ENCODE measurements at regions not wholly inside any gene's neighbourhood (a gene's known extent, or its start where the extent isn't known, plus 50 kb on each side); places are given as distances from the start of the nearest gene placed in this dataset.

DNA sequence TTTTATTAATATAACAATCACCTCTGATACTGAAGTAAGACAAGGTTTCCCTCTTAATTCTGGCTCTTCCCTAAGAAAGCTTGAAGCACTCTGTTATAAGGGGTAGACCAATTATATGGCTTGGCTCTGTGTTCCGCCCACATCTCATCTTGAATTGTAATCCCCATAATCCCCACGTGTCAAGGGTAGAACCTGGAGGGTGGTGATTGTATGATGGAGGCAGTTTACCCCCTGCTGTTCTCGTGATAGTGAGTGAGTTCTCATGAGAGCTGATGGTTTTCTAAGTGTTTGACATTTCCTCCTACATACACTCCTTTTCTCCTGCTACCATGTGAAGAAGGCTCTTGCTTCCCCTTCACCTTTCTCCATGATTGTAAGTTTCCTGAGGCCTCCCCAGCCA is 363.8 kb upstream of the PCDH20 start:
- no peak overlapping the region for H3K4me3 ChIP-seq (ENCODE audit: low read depth, low read length)
- TF ChIP-seq CTCF (IDR thresholded peaks at IDR 0.05; ENCODE audit: borderline replicate concordance, insufficient read depth, low read depth, low read length) = no peak

GRCh38 chr13:61778531-61778930 is 362.9 kb upstream of the PCDH20 start:
- no peak overlapping the region for H3K4me3 ChIP-seq (ENCODE audit: low read depth, low read length)
- no peak for TF ChIP-seq CTCF (IDR thresholded peaks at IDR 0.05; ENCODE audit: borderline replicate concordance, insufficient read depth, low read depth, low read length)

DNA sequence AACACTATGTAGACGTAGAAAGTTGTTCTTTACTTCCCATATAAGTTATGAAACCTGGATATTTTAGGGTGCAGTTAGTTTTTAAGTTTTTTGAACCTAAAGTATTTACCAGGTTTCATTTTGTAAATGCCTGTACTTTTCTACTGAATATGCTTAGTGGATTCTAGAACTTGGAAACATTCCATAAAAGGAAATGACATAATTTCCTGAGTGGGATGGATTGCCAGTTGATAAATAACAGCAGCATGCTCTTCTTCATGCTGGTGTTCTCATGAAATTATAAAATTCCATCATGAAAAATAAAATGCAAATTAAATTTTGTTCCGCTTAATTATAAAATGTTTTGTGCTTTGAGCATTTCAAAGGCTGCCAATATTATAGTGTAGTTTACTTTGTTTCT is 362.2 kb upstream of the PCDH20 start:
- no peak overlapping the region for H3K4me3 ChIP-seq (ENCODE audit: low read depth, low read length)
- no peak for TF ChIP-seq CTCF (IDR thresholded peaks at IDR 0.05; ENCODE audit: borderline replicate concordance, insufficient read depth, low read depth, low read length)

- H3K4me3 ChIP-seq (ENCODE audit: low read depth, low read length) = no peak overlapping the region
- no peak for TF ChIP-seq CTCF (IDR thresholded peaks at IDR 0.05; ENCODE audit: borderline replicate concordance, insufficient read depth, low read depth, low read length)
These were observed 361.6 kb upstream of the PCDH20 start for GRCh38 chr13:61777271-61777670.

DNA sequence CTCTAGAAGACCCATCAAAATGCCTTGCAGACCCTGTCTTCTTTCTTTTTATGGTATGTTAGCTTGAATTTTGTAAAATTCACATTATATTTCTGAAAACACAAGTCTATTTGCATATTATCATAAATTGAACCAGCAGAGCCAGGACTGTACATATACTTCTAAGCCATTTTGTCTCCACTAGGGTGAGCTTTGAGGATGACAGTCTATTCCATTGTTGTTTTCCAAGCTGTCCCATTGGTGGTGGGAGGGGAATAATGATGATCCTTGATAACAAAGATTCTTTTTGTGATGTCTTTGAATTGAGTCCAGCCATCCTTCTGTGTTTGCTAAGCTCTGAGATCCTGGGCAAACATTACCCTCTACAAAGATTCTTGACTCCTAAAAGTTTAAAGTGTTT is 359.3 kb upstream of the PCDH20 start:
- no peak overlapping the region for H3K4me3 ChIP-seq (ENCODE audit: low read depth, low read length)
- no peak for TF ChIP-seq CTCF (IDR thresholded peaks at IDR 0.05; ENCODE audit: borderline replicate concordance, insufficient read depth, low read depth, low read length)

GRCh38 chr13:61770681-61771080 is 355.0 kb upstream of the PCDH20 start:
- no peak overlapping the region for H3K4me3 ChIP-seq (ENCODE audit: low read depth, low read length)
- TF ChIP-seq CTCF (IDR thresholded peaks at IDR 0.05; ENCODE audit: borderline replicate concordance, insufficient read depth, low read depth, low read length) = no peak

GRCh38 chr13:61768175-61768574 is 352.5 kb upstream of the PCDH20 start:
- TF ChIP-seq CTCF (IDR thresholded peaks at IDR 0.05; ENCODE audit: borderline replicate concordance, insufficient read depth, low read depth, low read length) = no peak
- H3K4me3 ChIP-seq (ENCODE audit: low read depth, low read length) = no peak overlapping the region
